Gastroesophageal sphincter (tissue), 4 donors: ENCODE measurements at regions not wholly inside any gene's neighbourhood (a gene's known extent, or its start where the extent isn't known, plus 50 kb on each side); places are given as distances from the start of the nearest gene placed in this dataset.
"Not testable (repeated sequence)": the region's sequence is repeated elsewhere in the genome, so short reads cannot be mapped to it uniquely, and the experiment has no call there.

Experiments used
- ATAC-seq: fragments of 150-250 bp; one replicate; pipeline ENCODE4 v1.9.1; 2016; ENCODE audit warnings: mild to moderate bottlenecking, moderate library complexity
- H3K27ac ChIP-seq, 4 donors: fragments of 200-600 bp; sonication (generic) in 3 of 4; 1 replicate in 3 of 4; 2 replicates in 1 of 4; pipeline ENCODE4 v1.5.1; 2016 to 2019
- H3K27me3 ChIP-seq: fragments of 200-600 bp; sonication (generic); one replicate; pipeline ENCODE4 v1.5.1; 2019
- H3K36me3 ChIP-seq, 2 donors: fragments of 200-600 bp; sonication (generic); one replicate each; pipeline ENCODE4 v1.5.1; 2019; ENCODE audit warnings: control low read depth in 1 of 2
- H3K4me1 ChIP-seq, 3 donors: fragments of 200-600 bp; sonication (generic); 1 replicate in 2 of 3; 2 replicates in 1 of 3; pipeline ENCODE4 v1.5.1; 2016 to 2019; ENCODE audit warnings: control low read depth in 2 of 3
- H3K4me3 ChIP-seq, 2 donors: fragments of 200-600 bp; sonication (generic); one replicate each; pipeline ENCODE4 v1.5.1; 2019; ENCODE audit warnings: mild to moderate bottlenecking in 1 of 2, moderate library complexity in 1 of 2
- H3K9me3 ChIP-seq, 3 donors: fragments of 200-600 bp; sonication (generic); one replicate each; pipeline ENCODE4 v1.5.1; 2017 to 2019; ENCODE audit warnings: control low read depth in 2 of 3
- CTCF ChIP-seq, 4 experiments: fragments of 200-600 bp in 2 of 4; fragments of 450-650 bp in 2 of 4; sonication (generic) in 1 of 4; IDR thresholded peaks; one replicate each; pipeline ENCODE4 v1.5.1; 2017 to 2019; ENCODE audit warnings: antibody characterized with exemption in 4 of 4, mild to moderate bottlenecking in 2 of 4, moderate library complexity in 2 of 4
- EP300 ChIP-seq: sonication (generic); formaldehyde crosslinking; IDR thresholded peaks from one replicate; pipeline ENCODE4 v1.6.1; 2017; ENCODE audit warnings: antibody characterized with exemption, mild to moderate bottlenecking
- POLR2A ChIP-seq, 2 donors: fragments of 450-650 bp; IDR thresholded peaks; one replicate each; pipeline ENCODE4 v1.6.1; 2017; ENCODE audit warnings: antibody characterized with exemption in 2 of 2, mild to moderate bottlenecking in 2 of 2, moderate library complexity in 1 of 2
- POLR2AphosphoS5 ChIP-seq: sonication (generic); formaldehyde crosslinking; IDR thresholded peaks from one replicate; pipeline ENCODE4 v1.6.1; 2017; ENCODE audit warnings: antibody characterized with exemption
- WGBS, 2 donors: methylation state at CpG; one replicate each; pipeline ENCODE4 v1.1.5; 2018; ENCODE audit warnings: low coverage in 1 of 2; 5-methylcytosine and 5-hydroxymethylcytosine counted together

- TF ChIP-seq POLR2AphosphoS5 (no peak), POLR2A (IDR thresholded peaks at IDR 0.05) (no peak), EP300 (no peak), CTCF (IDR thresholded peaks at IDR 0.05) (no peak)
- Histone ChIP-seq H3K27ac (no peak overlapping the region), H3K4me1 (no peaks in the 10 kb centered on the region), H3K27me3 (no peaks in the 10 kb centered on the region), H3K36me3 (no peaks in the 10 kb centered on the region), H3K9me3 (no peaks in the 10 kb centered on the region), H3K4me3 (no peak overlapping the region)
- 78% methylated on average over 4 of the region's 5 CpGs; no CpG with 5 or more reads in 1 of the 2 donors for WGBS, 2 donors
- no peak for ATAC-seq
These were observed 181.8 kb downstream of the MIAT start for GRCh38 chr22:26839216-26839615.

GRCh38 chr22:26840770-26841169 lies 183.4 kb downstream of the MIAT start:
- 86 to 89% methylated on average over 3 of the region's 3 CpGs for WGBS, 2 donors
- H3K36me3 ChIP-seq, H3K9me3 ChIP-seq, H3K4me3 ChIP-seq, H3K27me3 ChIP-seq, ATAC-seq, H3K27ac ChIP-seq, H3K4me1 ChIP-seq: not testable (repeated sequence)

DNA sequence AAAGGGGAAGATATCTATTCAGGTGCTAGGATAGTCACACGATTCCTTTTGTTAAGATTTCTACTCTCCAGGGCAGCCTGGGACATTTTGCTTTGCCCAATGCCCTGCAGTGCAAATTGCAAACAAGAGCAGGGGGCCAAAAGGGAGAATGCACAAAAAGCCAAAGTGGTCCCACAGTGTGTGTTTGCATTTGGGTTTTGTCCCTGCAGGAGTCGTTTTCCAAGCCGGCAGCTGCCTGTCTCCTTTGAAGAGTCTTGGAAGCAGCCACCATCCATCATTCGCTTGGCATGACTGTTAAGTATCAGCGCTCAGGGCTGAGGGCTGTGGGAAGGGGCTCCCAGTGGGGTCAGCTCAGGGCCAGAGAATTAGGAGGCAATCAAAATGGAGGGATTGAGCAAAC lies 184.7 kb downstream of the MIAT start:
- Histone ChIP-seq H3K27ac (no peak overlapping the region), H3K4me3 (no peak overlapping the region), H3K27me3 (no peaks in the 10 kb centered on the region), H3K9me3 (no peaks in the 10 kb centered on the region), H3K36me3 (no peaks in the 10 kb centered on the region), H3K4me1 (no peaks in the 10 kb centered on the region)
- 50 to 80% methylated on average over 1 to 3 of the region's 5 CpGs for WGBS, 2 donors
- ATAC-seq, result no peak
- no peak for TF ChIP-seq POLR2AphosphoS5
- no peak for TF ChIP-seq POLR2A (IDR thresholded peaks at IDR 0.05)
- TF ChIP-seq CTCF (IDR thresholded peaks at IDR 0.05), result no peak
- no peak for TF ChIP-seq EP300

- no peak for ATAC-seq
- Histone ChIP-seq H3K27me3 (no peaks in the 10 kb centered on the region), H3K27ac (no peak overlapping the region), H3K4me3 (no peak overlapping the region), H3K36me3 (no peaks in the 10 kb centered on the region), H3K9me3 (no peaks in the 10 kb centered on the region), H3K4me1 (no peaks in the 10 kb centered on the region)
- TF ChIP-seq EP300 (no peak), POLR2A (IDR thresholded peaks at IDR 0.05) (no peak), POLR2AphosphoS5 (no peak), CTCF (IDR thresholded peaks at IDR 0.05) (no peak)
- 28 to 60% methylated on average over 1 to 6 of the region's 10 CpGs for WGBS, 2 donors
These were observed 187.8 kb downstream of the MIAT start for GRCh38 chr22:26845021-26845743.

GRCh38 chr22:26846076-26846475 lies 188.7 kb downstream of the MIAT start:
- H3K27me3 ChIP-seq, result no peaks in the 10 kb centered on the region
- H3K4me1 ChIP-seq, result no peaks in the 10 kb centered on the region
- no peaks in the 10 kb centered on the region for H3K9me3 ChIP-seq
- no peak overlapping the region for H3K27ac ChIP-seq
- TF ChIP-seq POLR2AphosphoS5, result no peak
- no peak for TF ChIP-seq EP300
- TF ChIP-seq POLR2A (IDR thresholded peaks at IDR 0.05), result no peak
- TF ChIP-seq CTCF (IDR thresholded peaks at IDR 0.05), result no peak
- no peak for ATAC-seq
- 81 to 100% methylated on average over 1 of the region's 1 CpG for WGBS, 2 donors
- no peak overlapping the region for H3K4me3 ChIP-seq
- H3K36me3 ChIP-seq, result no peaks in the 10 kb centered on the region
